Kidney (tissue), 13 donors: ENCODE measurements at regions not wholly inside any gene's neighbourhood (a gene's known extent, or its start where the extent isn't known, plus 50 kb on each side); places are given as distances from the start of the nearest gene placed in this dataset.

ENCODE experiments used
- DNase-seq, 5 donors: peaks; one replicate each; pipeline ENCODE4 v3.0.0-alpha.2; 2013 to 2020
- FAIRE-seq: peaks from 2 replicates; lab custom pipeline; 2012; peaks lifted over from hg19 to GRCh38; lab: Jason Lieb, UNC
- H3K27ac ChIP-seq, 2 donors: one replicate each; pipeline ENCODE4 v1.7.0; 2013; ENCODE audit warnings: low read depth in 2 of 2, low read length in 2 of 2, inconsistent platforms in 1 of 2
- H3K27me3 ChIP-seq: one replicate; pipeline ENCODE4 v1.7.1; 2013; ENCODE audit warnings: low read length, inconsistent platforms; ENCODE audit not compliant: control insufficient read depth, insufficient read depth
- H3K36me3 ChIP-seq, 3 donors: one replicate each; pipeline versions ENCODE4 v1.7.0 to v1.7.1; 2013; ENCODE audit warnings: low read length in 3 of 3, control low read depth in 1 of 3, inconsistent platforms in 1 of 3; ENCODE audit not compliant: insufficient read depth in 3 of 3, control insufficient read depth in 2 of 3
- H3K4me1 ChIP-seq, 3 donors: one replicate each; pipeline versions ENCODE4 v1.7.0 to v1.7.1; 2013; ENCODE audit warnings: low read length in 3 of 3, inconsistent platforms in 1 of 3, low read depth in 1 of 3; ENCODE audit not compliant: control insufficient read depth in 2 of 3, insufficient read depth in 2 of 3
- H3K4me3 ChIP-seq, 3 donors: one replicate each; pipeline versions ENCODE4 v1.7.0 to v1.8.1; 2013; ENCODE audit warnings: low read length in 3 of 3, control low read depth in 1 of 3, inconsistent platforms in 1 of 3
- H3K9ac ChIP-seq, 3 donors: one replicate each; pipeline versions ENCODE4 v1.7.0 to v1.7.1; 2013; ENCODE audit warnings: low read length in 3 of 3, control low read depth in 1 of 3, inconsistent platforms in 1 of 3
- H3K9me3 ChIP-seq, 3 donors: one replicate each; pipeline versions ENCODE4 v1.7.0 to v1.7.1; 2013; ENCODE audit warnings: low read length in 3 of 3, control low read depth in 1 of 3, inconsistent platforms in 1 of 3; ENCODE audit not compliant: control insufficient read depth in 2 of 3, insufficient read depth in 1 of 3
- CTCF ChIP-seq: IDR thresholded peaks from 3 replicates; pipeline ENCODE4 v1.5.1; 2012; ENCODE audit warnings: mild to moderate bottlenecking, moderate library complexity, borderline replicate concordance; ENCODE audit not compliant: insufficient read depth; ENCODE audit errors: extremely low read depth
- intact Hi-C: fragments of 100-400 bp; cut with DNase I; formaldehyde crosslinking; loops from one replicate; pipeline ENCODE4 v1.11.1; 2022
- donor health status: control.
- donor health status: control.
- donor health status: control.
- donor health status: control.
- donor health status: control.
- donor health status: DM: yes; HTN: yes; CAD: no.
- donor health status: Normal renal cell carcinoma (clear cell type).

GRCh38 chr9:90088434-90088833 is 483.6 kb downstream of the GADD45G start:
- DNase-seq = no peak
- no peaks in the 10 kb centered on the region for H3K27me3 ChIP-seq
- FAIRE-seq = no peak
- no peaks in the 10 kb centered on the region for H3K36me3 ChIP-seq
- no peak overlapping the region for H3K9ac ChIP-seq
- H3K27ac ChIP-seq = no peak overlapping the region
- no peak overlapping the region for H3K4me3 ChIP-seq
- no peak for TF ChIP-seq CTCF
- no peaks in the 10 kb centered on the region for H3K9me3 ChIP-seq
- no peaks in the 10 kb centered on the region for H3K4me1 ChIP-seq
- intact Hi-C loops = no loop called here

GRCh38 chr9:90088856-90089255 is 484.0 kb downstream of the GADD45G start:
- FAIRE-seq (no peak), DNase-seq (no peak)
- Histone ChIP-seq H3K27me3 (no peaks in the 10 kb centered on the region), H3K4me1 (no peaks in the 10 kb centered on the region), H3K36me3 (no peaks in the 10 kb centered on the region), H3K27ac (no peak overlapping the region), H3K9me3 (no peaks in the 10 kb centered on the region), H3K4me3 (no peak overlapping the region), H3K9ac (no peak overlapping the region)
- no peak for TF ChIP-seq CTCF
- intact Hi-C loops = no loop called here

GRCh38 chr9:90090997-90091396 is 486.2 kb downstream of the GADD45G start:
- Histone ChIP-seq H3K36me3 (no peaks in the 10 kb centered on the region), H3K9ac (no peak overlapping the region), H3K4me3 (no peak overlapping the region), H3K4me1 (no peaks in the 10 kb centered on the region), H3K27me3 (no peaks in the 10 kb centered on the region), H3K9me3 (no peaks in the 10 kb centered on the region), H3K27ac (no peak overlapping the region)
- TF ChIP-seq CTCF = no peak
- DNase-seq (no peak), FAIRE-seq (no peak)
- intact Hi-C loops = no loop called here

- Histone ChIP-seq H3K9me3 (no peaks in the 10 kb centered on the region), H3K4me1 (no peaks in the 10 kb centered on the region), H3K27me3 (no peaks in the 10 kb centered on the region), H3K36me3 (no peaks in the 10 kb centered on the region), H3K9ac (no peak overlapping the region), H3K4me3 (no peak overlapping the region), H3K27ac (no peak overlapping the region)
- no peak for TF ChIP-seq CTCF
- no peak for DNase-seq
- no peak for FAIRE-seq
- intact Hi-C loops = no loop called here
Measured at GRCh38 chr9:90092508-90092907, 487.7 kb downstream of the GADD45G start.
